H1 (cell line): ENCODE measurements at regions not wholly inside any gene's neighbourhood (a gene's known extent, or its start where the extent isn't known, plus 50 kb on each side); places are given as distances from the start of the nearest gene placed in this dataset.

ENCODE experiments used
- ASH2L ChIP-seq: fragments of 200-600, 300-600 bp; sonication (generic); IDR thresholded peaks from one replicate; pipeline ENCODE4 v1.7.1; 2017; ENCODE audit warnings: low read length
- CBX8 ChIP-seq: fragments of 300-800, 300-1000 bp; sonication (generic); IDR thresholded peaks from 2 replicates; pipeline ENCODE4 v1.7.1; 2016; ENCODE audit warnings: low read depth, low read length, borderline replicate concordance
- CREB1 ChIP-seq: IDR thresholded peaks from 2 replicates; pipeline ENCODE4 v1.6.1; 2012; ENCODE audit warnings: inconsistent platforms
- EP300 ChIP-seq, 2 experiments: IDR thresholded peaks; 1 replicate in 1 of 2; 2 replicates in 1 of 2; pipeline ENCODE4 v1.6.1; 2011 to 2012; ENCODE audit warnings: low read depth in 2 of 2, low read length in 2 of 2, mild to moderate bottlenecking in 2 of 2, borderline replicate concordance in 1 of 2, inconsistent platforms in 1 of 2, moderate library complexity in 1 of 2
- EZH2 ChIP-seq: fragments of 200-600 bp; sonication (generic); IDR thresholded peaks from 2 replicates; pipeline ENCODE4 v1.7.1; 2012; ENCODE audit warnings: low read depth, mild to moderate bottlenecking, moderate library complexity, low read length, inconsistent platforms; ENCODE audit not compliant: severe bottlenecking
- HDAC2 ChIP-seq, 2 experiments: fragments of 300-600 bp in 1 of 2; sonication (generic) in 1 of 2; IDR thresholded peaks; 2 replicates each; pipeline ENCODE4 v1.6.1; 2011 to 2012; ENCODE audit warnings: low read depth in 2 of 2, low read length in 2 of 2, mild to moderate bottlenecking in 2 of 2, moderate library complexity in 2 of 2, borderline replicate concordance in 1 of 2, inconsistent platforms in 1 of 2
- SAP30 ChIP-seq: fragments of 300-600 bp; sonication (generic); IDR thresholded peaks from 2 replicates; pipeline ENCODE4 v1.7.1; 2012; ENCODE audit warnings: low read length, moderate library complexity, mild to moderate bottlenecking, inconsistent platforms; ENCODE audit not compliant: insufficient read depth, insufficient replicate concordance
- TAF1 ChIP-seq: IDR thresholded peaks from 2 replicates; pipeline ENCODE4 v1.6.1; 2011; ENCODE audit warnings: mild to moderate bottlenecking, low read depth, low read length
- USF2 ChIP-seq: IDR thresholded peaks from 2 replicates; pipeline ENCODE4 v1.6.1; 2011; ENCODE audit warnings: low read length, improper control_type of control experiment
- YY1 ChIP-seq: IDR thresholded peaks from 2 replicates; pipeline ENCODE4 v1.6.1; 2011; ENCODE audit warnings: low read depth, mild to moderate bottlenecking, low read length

GRCh38 chr1:30024411-30025195 is 698.8 kb downstream of the MATN1 start (continued):
- no peak for TF ChIP-seq EZH2
- TF ChIP-seq HDAC2 (IDR thresholded peaks at IDR 0.05; ENCODE audit: borderline replicate concordance in 1 of 2, low read depth in 2 of 2, low read length in 2 of 2): no peak
- no peak for TF ChIP-seq CBX8
- no peak for TF ChIP-seq YY1
- no peak for TF ChIP-seq EP300 (IDR thresholded peaks at IDR 0.05; ENCODE audit: borderline replicate concordance in 1 of 2, low read depth in 2 of 2, low read length in 2 of 2)
- TF ChIP-seq CREB1: no peak
- TF ChIP-seq ASH2L: no peak
- no peak for TF ChIP-seq SAP30
- TF ChIP-seq TAF1: no peak
- no peak for TF ChIP-seq USF2
